NB4 (cell line): ENCODE measurements at regions not wholly inside any gene's neighbourhood (a gene's known extent, or its start where the extent isn't known, plus 50 kb on each side); places are given as distances from the start of the nearest gene placed in this dataset.
"Not testable (repeated sequence)": the region's sequence is repeated elsewhere in the genome, so short reads cannot be mapped to it uniquely, and the experiment has no call there.

Source experiments
- MYC ChIP-seq: IDR thresholded peaks from 2 replicates; pipeline ENCODE4 v1.6.1; 2011; ENCODE audit warnings: low read depth, low read length
- POLR2A ChIP-seq: IDR thresholded peaks from 2 replicates; pipeline ENCODE4 v1.6.1; 2011; ENCODE audit warnings: mild to moderate bottlenecking; ENCODE audit not compliant: insufficient read length; ENCODE audit errors: extremely low read depth
- TF ChIP-seq, protein P1 (sequence below): IDR thresholded peaks from one replicate; pipeline ENCODE4 v1.5.1; 2012; ENCODE audit warnings: low read depth, low read length
- TF ChIP-seq, protein P2 (sequence below): IDR thresholded peaks from 2 replicates; pipeline ENCODE4 v1.6.1; 2011; ENCODE audit warnings: low read depth, low read length

- not testable (repeated sequence) for TF ChIP-seq POLR2A, MYC
- TF ChIP-seq, protein P1, sequence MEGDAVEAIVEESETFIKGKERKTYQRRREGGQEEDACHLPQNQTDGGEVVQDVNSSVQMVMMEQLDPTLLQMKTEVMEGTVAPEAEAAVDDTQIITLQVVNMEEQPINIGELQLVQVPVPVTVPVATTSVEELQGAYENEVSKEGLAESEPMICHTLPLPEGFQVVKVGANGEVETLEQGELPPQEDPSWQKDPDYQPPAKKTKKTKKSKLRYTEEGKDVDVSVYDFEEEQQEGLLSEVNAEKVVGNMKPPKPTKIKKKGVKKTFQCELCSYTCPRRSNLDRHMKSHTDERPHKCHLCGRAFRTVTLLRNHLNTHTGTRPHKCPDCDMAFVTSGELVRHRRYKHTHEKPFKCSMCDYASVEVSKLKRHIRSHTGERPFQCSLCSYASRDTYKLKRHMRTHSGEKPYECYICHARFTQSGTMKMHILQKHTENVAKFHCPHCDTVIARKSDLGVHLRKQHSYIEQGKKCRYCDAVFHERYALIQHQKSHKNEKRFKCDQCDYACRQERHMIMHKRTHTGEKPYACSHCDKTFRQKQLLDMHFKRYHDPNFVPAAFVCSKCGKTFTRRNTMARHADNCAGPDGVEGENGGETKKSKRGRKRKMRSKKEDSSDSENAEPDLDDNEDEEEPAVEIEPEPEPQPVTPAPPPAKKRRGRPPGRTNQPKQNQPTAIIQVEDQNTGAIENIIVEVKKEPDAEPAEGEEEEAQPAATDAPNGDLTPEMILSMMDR, result not testable (repeated sequence)
- TF ChIP-seq, protein P2, sequence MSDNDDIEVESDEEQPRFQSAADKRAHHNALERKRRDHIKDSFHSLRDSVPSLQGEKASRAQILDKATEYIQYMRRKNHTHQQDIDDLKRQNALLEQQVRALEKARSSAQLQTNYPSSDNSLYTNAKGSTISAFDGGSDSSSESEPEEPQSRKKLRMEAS, result not testable (repeated sequence)
Measured at GRCh38 chr2:175796422-175796821, 205.6 kb downstream of the LNPK start.
